ENCODE measurements at regions not wholly inside any gene's neighbourhood (a gene's known extent, or its start where the extent isn't known, plus 50 kb on each side); places are given as distances from the start of the nearest gene placed in this dataset.

GRCh38 chr10:111565542-111565941 lies 488.7 kb downstream of the ADRA2A start:
- H3K4me1 Mint-ChIP-seq: peaks cover 40 to 41% of the 10 kb centered on the region in 2 experiments
- no peak overlapping the region for H3K4me3 Mint-ChIP-seq
- no peak overlapping the region for H2BK120ac ChIP-seq (ENCODE audit: low read depth, low read length, poor library complexity, severe bottlenecking)
- no peak overlapping the region for H2BK12ac ChIP-seq (ENCODE audit: insufficient read length, low read depth, low read length)
- H3K23me2 ChIP-seq (ENCODE audit: insufficient read length, low read depth, low read length, poor library complexity, severe bottlenecking): no peaks in the 10 kb centered on the region
- H4K91ac ChIP-seq (ENCODE audit: insufficient read length, low read depth, low read length): no peak overlapping the region
- H3K4me1 ChIP-seq (ENCODE audit: insufficient read depth, low read length): peaks cover 3% of the 10 kb centered on the region; the same call in 1 of the 2 replicates
- no peak overlapping the region for H2BK20ac ChIP-seq (ENCODE audit: low read depth, low read length, poor library complexity, severe bottlenecking)
- H3K9ac ChIP-seq (ENCODE audit: extremely low read depth, insufficient read length, low read length): no peak overlapping the region
- no peaks in the 10 kb centered on the region for H3K79me1 ChIP-seq (ENCODE audit: insufficient read depth, low read depth, low read length, poor library complexity, severe bottlenecking)
- no peak overlapping the region for H3K56ac ChIP-seq (ENCODE audit: insufficient read length, low read depth, low read length)
- no peaks in the 10 kb centered on the region for H4K20me1 ChIP-seq (ENCODE audit: control insufficient read depth, insufficient read depth, insufficient read length)
- no peak overlapping the region for H3K23ac ChIP-seq (ENCODE audit: insufficient read length, low read depth, low read length)
- no peak overlapping the region for H2BK15ac ChIP-seq (ENCODE audit: low read depth, low read length)
- no peaks in the 10 kb centered on the region for H3K27me3 ChIP-seq (ENCODE audit: insufficient read depth, low read length)
- no peak overlapping the region for H3K27ac ChIP-seq (ENCODE audit: insufficient read length, low read depth, low read length)
- H2AFZ ChIP-seq (ENCODE audit: low read length): no peak overlapping the region
- TF ChIP-seq, protein P1, sequence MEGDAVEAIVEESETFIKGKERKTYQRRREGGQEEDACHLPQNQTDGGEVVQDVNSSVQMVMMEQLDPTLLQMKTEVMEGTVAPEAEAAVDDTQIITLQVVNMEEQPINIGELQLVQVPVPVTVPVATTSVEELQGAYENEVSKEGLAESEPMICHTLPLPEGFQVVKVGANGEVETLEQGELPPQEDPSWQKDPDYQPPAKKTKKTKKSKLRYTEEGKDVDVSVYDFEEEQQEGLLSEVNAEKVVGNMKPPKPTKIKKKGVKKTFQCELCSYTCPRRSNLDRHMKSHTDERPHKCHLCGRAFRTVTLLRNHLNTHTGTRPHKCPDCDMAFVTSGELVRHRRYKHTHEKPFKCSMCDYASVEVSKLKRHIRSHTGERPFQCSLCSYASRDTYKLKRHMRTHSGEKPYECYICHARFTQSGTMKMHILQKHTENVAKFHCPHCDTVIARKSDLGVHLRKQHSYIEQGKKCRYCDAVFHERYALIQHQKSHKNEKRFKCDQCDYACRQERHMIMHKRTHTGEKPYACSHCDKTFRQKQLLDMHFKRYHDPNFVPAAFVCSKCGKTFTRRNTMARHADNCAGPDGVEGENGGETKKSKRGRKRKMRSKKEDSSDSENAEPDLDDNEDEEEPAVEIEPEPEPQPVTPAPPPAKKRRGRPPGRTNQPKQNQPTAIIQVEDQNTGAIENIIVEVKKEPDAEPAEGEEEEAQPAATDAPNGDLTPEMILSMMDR (conservative IDR thresholded peaks at IDR 0.05): no peak
- peak overlapping the region in 2 of 3 experiments; percentile 40 to 65; a peak in 4 of 7 replicates for H3K27ac Mint-ChIP-seq
- no peak overlapping the region for H2BK5ac ChIP-seq (ENCODE audit: insufficient read length, low read length)
- no peak overlapping the region for H3K18ac ChIP-seq (ENCODE audit: insufficient read length, low read depth, low read length)
- no peak overlapping the region for H4K8ac ChIP-seq (replicated peaks; ENCODE audit: insufficient read length, low read depth, low read length)
- no peak overlapping the region for H3T11ph ChIP-seq (ENCODE audit: low read length)
- no peak overlapping the region for H3K4ac ChIP-seq (ENCODE audit: low read depth, low read length)
- no peak overlapping the region for H2AK5ac ChIP-seq (ENCODE audit: insufficient read length, low read length)
- H3K9me3 ChIP-seq (ENCODE audit: control insufficient read depth, low read depth, low read length): no peaks in the 10 kb centered on the region
- H3K4me2 ChIP-seq (ENCODE audit: insufficient read depth, insufficient read length, low read length): no peak overlapping the region
- no peaks in the 10 kb centered on the region for H3K27me3 Mint-ChIP-seq (ENCODE audit: low read depth)
- H3K79me2 ChIP-seq (ENCODE audit: insufficient read depth, low read length): no peaks in the 10 kb centered on the region
- H3K9me3 Mint-ChIP-seq: no peaks in the 10 kb centered on the region
- H3K14ac ChIP-seq (ENCODE audit: insufficient read depth, low read length): no peak overlapping the region
- no peaks in the 10 kb centered on the region for H3K36me3 Mint-ChIP-seq (ENCODE audit: insufficient read depth in 1 of 3, low read depth in 3 of 3)
- no peak overlapping the region for H4K5ac ChIP-seq (ENCODE audit: insufficient read length, low read depth, low read length)
- DNase-seq: no peak
